PC-9 (cell line): ENCODE measurements at regions not wholly inside any gene's neighbourhood (a gene's known extent, or its start where the extent isn't known, plus 50 kb on each side); places are given as distances from the start of the nearest gene placed in this dataset.

Experiments used
- EZH2 ChIP-seq: fragments of 200-600 bp; sonication (generic); IDR thresholded peaks from 2 replicates; pipeline ENCODE4 v1.8.0; 2017; ENCODE audit warnings: antibody characterized with exemption, low read depth
- TF ChIP-seq, protein P1 (sequence below): fragments of 200-600 bp; sonication (generic); conservative IDR thresholded peaks from 2 replicates; pipeline ENCODE4 v1.6.1; 2017; ENCODE audit warnings: mixed run types, antibody characterized with exemption, mild to moderate bottlenecking, moderate library complexity

DNA sequence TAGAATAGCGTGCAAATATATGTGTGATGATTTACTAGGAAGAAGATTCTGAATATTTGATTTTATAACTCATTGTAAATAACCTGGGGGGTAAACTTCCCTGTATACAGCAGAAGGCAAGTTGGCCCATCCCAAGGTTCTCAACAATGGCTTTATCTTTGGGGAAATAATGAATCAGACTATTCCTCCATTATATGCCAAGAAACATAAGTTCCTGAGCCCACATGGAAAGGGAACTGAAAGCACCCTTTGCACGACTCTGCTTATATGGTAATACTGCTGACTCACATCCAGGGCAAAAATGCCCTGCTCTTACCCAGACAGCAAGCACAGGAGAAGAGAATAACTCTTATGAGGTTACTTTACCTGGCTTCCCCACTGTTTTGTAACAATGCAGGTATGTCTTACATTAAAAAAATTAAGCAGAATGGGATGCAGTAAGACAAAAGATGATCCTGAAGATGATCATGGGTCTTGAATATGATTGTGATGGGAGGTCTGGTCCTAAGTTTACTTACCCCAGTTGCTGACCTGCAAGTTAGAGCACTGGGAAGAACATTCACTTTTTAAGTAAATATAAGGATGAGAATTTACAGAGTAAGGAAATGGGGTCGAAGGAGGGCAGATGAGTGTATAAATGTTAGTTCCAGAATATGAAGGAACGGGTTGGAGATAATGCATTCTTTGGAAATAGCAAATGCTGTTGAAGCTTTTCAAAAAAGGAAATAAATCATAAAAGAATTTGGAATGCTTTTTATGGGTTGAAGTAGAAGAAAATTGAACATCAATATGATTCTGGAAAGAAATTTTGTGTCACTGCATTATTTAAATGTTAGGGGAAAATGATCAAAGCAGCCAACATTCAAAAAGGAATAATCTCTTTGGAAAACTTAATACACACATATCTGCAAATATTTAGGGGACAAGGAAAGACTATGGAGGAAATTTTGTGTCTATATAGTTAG is 428.4 kb upstream of the MPDZ start:
- TF ChIP-seq, protein P1, sequence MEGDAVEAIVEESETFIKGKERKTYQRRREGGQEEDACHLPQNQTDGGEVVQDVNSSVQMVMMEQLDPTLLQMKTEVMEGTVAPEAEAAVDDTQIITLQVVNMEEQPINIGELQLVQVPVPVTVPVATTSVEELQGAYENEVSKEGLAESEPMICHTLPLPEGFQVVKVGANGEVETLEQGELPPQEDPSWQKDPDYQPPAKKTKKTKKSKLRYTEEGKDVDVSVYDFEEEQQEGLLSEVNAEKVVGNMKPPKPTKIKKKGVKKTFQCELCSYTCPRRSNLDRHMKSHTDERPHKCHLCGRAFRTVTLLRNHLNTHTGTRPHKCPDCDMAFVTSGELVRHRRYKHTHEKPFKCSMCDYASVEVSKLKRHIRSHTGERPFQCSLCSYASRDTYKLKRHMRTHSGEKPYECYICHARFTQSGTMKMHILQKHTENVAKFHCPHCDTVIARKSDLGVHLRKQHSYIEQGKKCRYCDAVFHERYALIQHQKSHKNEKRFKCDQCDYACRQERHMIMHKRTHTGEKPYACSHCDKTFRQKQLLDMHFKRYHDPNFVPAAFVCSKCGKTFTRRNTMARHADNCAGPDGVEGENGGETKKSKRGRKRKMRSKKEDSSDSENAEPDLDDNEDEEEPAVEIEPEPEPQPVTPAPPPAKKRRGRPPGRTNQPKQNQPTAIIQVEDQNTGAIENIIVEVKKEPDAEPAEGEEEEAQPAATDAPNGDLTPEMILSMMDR = no peak
- no peak for TF ChIP-seq EZH2
